A204.1 (cell line): ENCODE measurements at regions not wholly inside any gene's neighbourhood (a gene's known extent, or its start where the extent isn't known, plus 50 kb on each side); places are given as distances from the start of the nearest gene placed in this dataset.

Experiments used
- FAIRE-seq: peaks from 2 replicates; lab custom pipeline; 2012; peaks lifted over from hg19 to GRCh38; lab: Jason Lieb, UNC

DNA sequence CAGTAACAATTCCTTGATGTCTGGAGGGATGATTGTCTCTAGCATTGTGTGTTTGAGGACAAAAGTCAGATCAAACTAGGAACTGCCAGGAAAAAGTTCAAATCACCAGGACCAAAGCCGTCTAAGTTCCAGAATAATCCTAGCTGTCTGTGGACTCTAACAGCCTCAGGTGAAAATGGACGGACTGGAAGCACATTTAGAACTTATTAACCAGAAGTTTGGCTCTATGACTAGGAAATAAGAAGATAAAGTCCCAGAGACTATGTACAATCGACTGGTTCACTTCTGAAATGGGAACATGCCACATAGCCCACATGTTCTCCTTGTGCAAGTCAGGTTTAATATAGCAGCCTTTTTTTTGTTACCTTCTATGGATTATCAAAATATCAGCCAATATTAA is 50.6 kb upstream of the SGO1 start:
- FAIRE-seq, result no peak
